Calu3 (cell line): ENCODE measurements at regions not wholly inside any gene's neighbourhood (a gene's known extent, or its start where the extent isn't known, plus 50 kb on each side); places are given as distances from the start of the nearest gene placed in this dataset.

Experiments used
- BruUV-seq: library from RNA; stranded (reverse); fragments of 400-500 nt; replicated peaks from 2 replicates; lab custom pipeline; 2021; lab: Mats Ljungman, UMichigan
- CTCF ChIA-PET: fragments of 300-600 bp; sonication (Branson Sonifier 250); formaldehyde crosslinking; loops from one replicate; lab custom pipeline; 2022; ENCODE audit warnings: antibody characterized with exemption; lab: Charles Lee
- DNase-seq: peaks from one replicate; pipeline ENCODE4 v3.0.0; 2022
- H3K27ac Mint-ChIP-seq: one replicate; pipeline ENCODE4 v1.8.0; 2022; ENCODE audit warnings: mixed read lengths; ENCODE audit not compliant: unreplicated experiment
- H3K27me3 Mint-ChIP-seq: one replicate; pipeline ENCODE4 v1.8.0; 2022; ENCODE audit warnings: mixed read lengths; ENCODE audit not compliant: unreplicated experiment
- H3K36me3 Mint-ChIP-seq: one replicate; pipeline ENCODE4 v1.8.0; 2022; ENCODE audit warnings: mild to moderate bottlenecking, moderate library complexity, mixed read lengths; ENCODE audit not compliant: insufficient read depth, unreplicated experiment
- H3K4me1 Mint-ChIP-seq: one replicate; pipeline ENCODE4 v1.8.0; 2022; ENCODE audit warnings: mild to moderate bottlenecking, low read depth, mixed read lengths; ENCODE audit not compliant: unreplicated experiment
- H3K4me3 Mint-ChIP-seq: one replicate; pipeline ENCODE4 v1.8.0; 2022; ENCODE audit warnings: mild to moderate bottlenecking, low read depth, moderate library complexity, mixed read lengths; ENCODE audit not compliant: unreplicated experiment
- H3K9me3 Mint-ChIP-seq: one replicate; pipeline ENCODE4 v1.8.0; 2022; ENCODE audit warnings: low read depth, mixed read lengths; ENCODE audit not compliant: unreplicated experiment
- CTCF ChIP-seq: fragments of 200-600 bp; IDR thresholded peaks from one replicate; pipeline ENCODE4 v1.8.0; 2022; ENCODE audit warnings: antibody characterized with exemption; ENCODE audit not compliant: unreplicated experiment
- intact Hi-C: fragments of 100-400 bp; cut with micrococcal nuclease; formaldehyde crosslinking; loops from one replicate; pipeline ENCODE4 v1.10.0; 2022; ENCODE audit not compliant: unreplicated experiment

- Mint-ChIP-seq H3K4me1 (peaks cover 11% of the 10 kb centered on the region), H3K27ac (no peak overlapping the region), H3K36me3 (no peaks in the 10 kb centered on the region), H3K27me3 (no peaks in the 10 kb centered on the region), H3K4me3 (no peak overlapping the region), H3K9me3 (no peaks in the 10 kb centered on the region)
- TF ChIP-seq CTCF: no peak
- no TSS peak for BruUV-seq
- intact Hi-C loops: loop anchor here (10.0 kb wide), 1 partner anchor 92 kb away; no protein-coding TSS in a partner anchor
- CTCF ChIA-PET: no interaction called here
- no peak for DNase-seq
These were observed 137.4 kb upstream of the SATB1 start for GRCh38 chr3:18562364-18563154.

- Mint-ChIP-seq H3K27ac (peak overlapping the region; percentile 68), H3K9me3 (no peaks in the 10 kb centered on the region), H3K36me3 (no peaks in the 10 kb centered on the region), H3K4me1 (peaks cover 11% of the 10 kb centered on the region), H3K4me3 (peak overlapping the region; percentile 10), H3K27me3 (no peaks in the 10 kb centered on the region)
- CTCF ChIA-PET: interaction anchor here (1.4 to 2.4 kb wide), 2 partner anchors 199 to 429 kb away, joined by 7 to 17 read pairs; no protein-coding TSS in a partner anchor
- intact Hi-C loops: loop anchor here (1.0 kb wide), 2 partner anchors 199 to 429 kb away; no protein-coding TSS in a partner anchor
- no TSS peak for BruUV-seq
- peak; percentile 46 for DNase-seq
- TF ChIP-seq CTCF: peak; percentile 67
These were observed 134.2 kb upstream of the SATB1 start for GRCh38 chr3:18559331-18559842.

- intact Hi-C loops: no loop called here
- H3K36me3 Mint-ChIP-seq: no peaks in the 10 kb centered on the region
- no peak for DNase-seq
- H3K4me3 Mint-ChIP-seq: no peak overlapping the region
- no peaks in the 10 kb centered on the region for H3K9me3 Mint-ChIP-seq
- CTCF ChIA-PET: interaction anchor here (1.4 to 2.4 kb wide), 2 partner anchors 200 to 430 kb away, joined by 7 to 17 read pairs; no protein-coding TSS in a partner anchor
- no peaks in the 10 kb centered on the region for H3K27me3 Mint-ChIP-seq
- peaks cover 11% of the 10 kb centered on the region for H3K4me1 Mint-ChIP-seq
- TF ChIP-seq CTCF: no peak
- no TSS peak for BruUV-seq
- H3K27ac Mint-ChIP-seq: no peak overlapping the region
These were observed 133.4 kb upstream of the SATB1 start for GRCh38 chr3:18558507-18558906.

- CTCF ChIA-PET: no interaction called here
- Mint-ChIP-seq H3K9me3 (no peaks in the 10 kb centered on the region), H3K36me3 (no peaks in the 10 kb centered on the region), H3K27me3 (no peaks in the 10 kb centered on the region), H3K27ac (no peak overlapping the region), H3K4me1 (peaks cover 11% of the 10 kb centered on the region), H3K4me3 (no peak overlapping the region)
- intact Hi-C loops: no loop called here
- DNase-seq: no peak
- no peak for TF ChIP-seq CTCF
- BruUV-seq: no TSS peak
These were observed 132.1 kb upstream of the SATB1 start for GRCh38 chr3:18557216-18557615.
